Stimulated activated naive CD8-positive, alpha-beta T cell treated with anti-CD3 and anti-CD28 coated beads, Interleukin-15, amount 100 ng/mL, for 72 hours (primary cell): ENCODE measurements at regions not wholly inside any gene's neighbourhood (a gene's known extent, or its start where the extent isn't known, plus 50 kb on each side); places are given as distances from the start of the nearest gene placed in this dataset.

Experiments
- ATAC-seq: fragments of 150-1000 bp; cut with Tn5 transposase; 2 replicates; pipeline ENCODE4 v1.10.0; 2021; ENCODE audit warnings: mild to moderate bottlenecking, moderate library complexity
- DNase-seq, 2 donors: peaks; one replicate each; pipeline ENCODE4 v3.0.0; 2021 to 2022
- H3K27ac Mint-ChIP-seq, 2 donors: one replicate each; pipeline ENCODE4 v1.8.0; 2022; ENCODE audit warnings: mild to moderate bottlenecking in 2 of 2, mixed read lengths in 2 of 2, moderate library complexity in 2 of 2
- H3K27me3 Mint-ChIP-seq: one replicate; pipeline ENCODE4 v1.8.0; 2022; ENCODE audit warnings: mixed read lengths
- H3K4me1 Mint-ChIP-seq: one replicate; pipeline ENCODE4 v1.8.0; 2022; ENCODE audit warnings: mild to moderate bottlenecking, mixed read lengths
- H3K4me3 Mint-ChIP-seq, 2 donors: one replicate each; pipeline ENCODE4 v1.8.0; 2022; ENCODE audit warnings: mild to moderate bottlenecking in 2 of 2, mixed read lengths in 2 of 2, moderate library complexity in 1 of 2
- H3K9me3 Mint-ChIP-seq, 2 donors: one replicate each; pipeline ENCODE4 v1.8.0; 2022; ENCODE audit warnings: mixed read lengths in 2 of 2

DNA sequence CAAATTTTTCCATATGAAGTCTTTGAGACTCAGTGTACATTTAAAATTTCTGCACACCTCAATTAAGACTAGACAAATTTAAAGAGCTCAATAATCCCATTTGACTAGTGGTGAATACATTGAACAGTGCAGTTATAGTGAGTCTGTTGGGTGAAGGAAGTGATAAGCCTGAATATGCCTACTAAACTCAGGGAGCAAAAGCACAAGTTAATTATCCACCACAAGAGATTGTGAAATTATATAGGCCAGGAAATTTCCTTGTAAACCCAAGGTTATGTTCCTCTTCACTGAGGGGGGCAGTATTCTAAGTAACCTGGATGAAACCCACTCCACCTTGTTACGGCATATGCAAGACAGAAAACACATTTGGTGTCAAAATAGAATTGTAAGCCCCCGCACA is 612.9 kb upstream of the DAB2 start:
- ATAC-seq, result no peak
- no peak for DNase-seq
- Mint-ChIP-seq H3K9me3 (no peaks in the 10 kb centered on the region), H3K27me3 (no peaks in the 10 kb centered on the region), H3K4me1 (no peaks in the 10 kb centered on the region), H3K27ac (no peak overlapping the region), H3K4me3 (no peak overlapping the region)

DNA sequence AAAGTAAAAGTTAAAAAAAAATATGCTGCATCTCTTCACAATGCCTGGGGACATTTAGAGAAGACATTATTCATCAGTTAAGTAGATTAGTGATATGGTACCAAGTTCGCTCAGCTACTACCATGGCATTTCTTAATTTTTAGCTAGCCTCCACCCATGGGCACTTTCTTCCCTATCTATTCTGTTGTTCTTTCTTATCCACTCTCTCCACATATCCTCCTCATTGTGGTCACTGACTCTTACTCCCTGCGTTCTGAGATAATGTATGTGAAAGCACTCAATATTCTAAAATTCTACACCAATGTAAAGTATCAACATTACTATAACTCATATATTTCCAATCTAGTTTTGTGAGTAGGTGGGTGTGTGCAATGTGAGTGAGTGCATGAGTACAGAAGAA is 609.7 kb upstream of the DAB2 start:
- H3K9me3 Mint-ChIP-seq, result no peaks in the 10 kb centered on the region
- no peak for ATAC-seq
- no peak overlapping the region for H3K4me3 Mint-ChIP-seq
- H3K4me1 Mint-ChIP-seq, result no peaks in the 10 kb centered on the region
- DNase-seq, result no peak
- H3K27me3 Mint-ChIP-seq, result no peaks in the 10 kb centered on the region
- H3K27ac Mint-ChIP-seq, result no peak overlapping the region

DNA sequence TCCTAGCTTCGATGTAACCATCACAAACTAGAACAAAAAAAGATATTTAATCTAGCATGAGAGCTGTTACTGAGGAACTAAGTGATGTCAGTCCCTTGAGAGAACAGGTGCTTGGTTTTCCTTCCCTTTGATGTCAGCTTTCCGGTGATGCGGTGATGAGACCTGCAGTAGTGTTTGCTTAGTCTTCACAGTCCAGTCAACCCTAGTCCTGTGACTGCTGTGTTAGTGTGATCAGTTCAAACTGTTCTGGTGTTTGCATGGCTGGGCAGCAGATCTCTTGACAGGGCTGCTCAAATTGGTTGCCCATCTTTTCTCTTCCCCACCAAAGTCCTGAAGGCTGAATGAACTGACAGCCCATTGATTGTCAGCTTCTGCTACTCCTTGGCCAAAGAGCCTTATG is 608.6 kb upstream of the DAB2 start:
- ATAC-seq, result peak; percentile 68
- H3K27ac Mint-ChIP-seq, result no peak overlapping the region
- no peaks in the 10 kb centered on the region for H3K9me3 Mint-ChIP-seq
- H3K27me3 Mint-ChIP-seq, result no peaks in the 10 kb centered on the region
- H3K4me3 Mint-ChIP-seq, result no peak overlapping the region
- H3K4me1 Mint-ChIP-seq, result no peaks in the 10 kb centered on the region
- DNase-seq, result no peak

DNA sequence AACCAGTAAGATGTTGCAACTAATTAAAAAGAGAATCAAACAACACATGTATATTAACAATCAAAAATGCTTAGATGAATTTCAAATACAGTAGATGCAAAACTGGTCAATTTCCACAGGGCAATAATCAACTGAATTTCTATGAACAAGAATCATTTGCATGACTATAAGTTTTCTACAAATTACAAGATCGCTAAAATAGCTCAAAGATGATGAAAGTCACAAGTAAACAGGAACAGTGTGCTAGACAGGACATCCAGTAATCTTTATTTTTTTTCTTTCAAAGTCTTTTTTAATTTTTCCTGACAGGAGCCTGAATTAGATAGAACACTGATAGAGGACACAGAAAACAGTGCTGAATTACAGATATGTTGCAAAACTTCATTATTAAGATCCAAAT is 608.2 kb upstream of the DAB2 start:
- H3K4me1 Mint-ChIP-seq, result no peaks in the 10 kb centered on the region
- no peak overlapping the region for H3K4me3 Mint-ChIP-seq
- no peaks in the 10 kb centered on the region for H3K27me3 Mint-ChIP-seq
- no peak for ATAC-seq
- no peaks in the 10 kb centered on the region for H3K9me3 Mint-ChIP-seq
- no peak overlapping the region for H3K27ac Mint-ChIP-seq
- DNase-seq, result no peak

DNA sequence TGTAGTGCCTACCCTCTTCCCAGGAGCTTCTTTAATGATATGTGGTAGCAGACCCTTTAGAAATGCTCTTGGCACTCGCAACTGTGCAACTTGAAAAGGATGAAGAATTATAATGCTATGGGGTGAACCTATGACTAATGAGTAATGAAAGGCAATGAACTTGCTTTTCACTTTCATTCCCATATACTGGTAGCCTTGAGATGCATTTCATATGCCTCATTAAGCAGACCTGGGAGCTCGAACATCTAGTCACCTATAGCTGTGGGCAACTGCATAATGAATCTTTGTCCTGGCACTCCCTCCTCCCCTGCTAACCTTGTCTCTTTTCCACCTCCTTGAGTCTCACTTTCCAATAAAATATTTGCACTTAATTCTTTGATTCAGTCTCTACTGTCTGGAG is 605.9 kb upstream of the DAB2 start:
- DNase-seq (no peak), ATAC-seq (no peak)
- Mint-ChIP-seq H3K4me1 (no peaks in the 10 kb centered on the region), H3K27ac (no peak overlapping the region), H3K4me3 (no peak overlapping the region), H3K27me3 (no peaks in the 10 kb centered on the region), H3K9me3 (no peaks in the 10 kb centered on the region)

DNA sequence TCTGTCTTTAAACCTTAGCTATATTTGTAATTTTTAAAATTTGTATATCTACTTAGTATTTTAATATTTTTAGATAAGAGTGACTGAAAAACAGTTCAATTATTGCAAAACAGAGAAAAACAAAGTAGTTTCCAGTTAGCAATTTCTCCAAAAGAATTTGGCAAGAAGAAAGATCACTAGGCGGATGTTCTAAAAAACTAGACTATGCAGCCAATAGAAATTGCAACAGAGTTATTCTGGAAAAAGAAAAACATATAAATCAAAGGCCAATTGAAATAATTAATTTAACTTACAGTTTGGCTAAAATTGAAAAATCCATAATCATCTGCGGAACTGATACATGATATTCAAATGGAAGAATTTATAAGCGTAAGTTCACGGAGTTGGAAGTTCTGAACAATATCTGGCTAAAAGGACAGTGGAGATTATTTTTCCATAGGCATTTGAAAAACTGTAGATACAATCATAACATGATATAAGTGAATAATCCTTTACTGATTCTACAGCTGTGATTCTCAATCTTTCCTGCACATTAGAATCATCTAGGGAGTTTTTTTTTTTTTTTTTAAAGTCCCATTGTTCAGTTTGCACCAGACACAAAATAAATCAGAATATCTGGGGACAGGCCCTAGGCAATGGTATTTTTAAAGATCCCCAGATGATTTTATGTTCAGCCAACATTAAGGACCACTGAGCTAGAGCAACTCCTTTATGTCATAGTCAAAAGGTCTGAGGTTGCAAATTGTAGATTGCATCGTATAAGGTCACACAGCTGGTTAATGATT is 605.1 kb upstream of the DAB2 start:
- no peak overlapping the region for H3K27ac Mint-ChIP-seq
- ATAC-seq (no peak), DNase-seq (no peak)
- H3K4me3 Mint-ChIP-seq, result no peak overlapping the region
- no peaks in the 10 kb centered on the region for H3K27me3 Mint-ChIP-seq
- H3K4me1 Mint-ChIP-seq, result no peaks in the 10 kb centered on the region
- peaks cover 0 to 1% of the 10 kb centered on the region in 2 donors for H3K9me3 Mint-ChIP-seq

DNA sequence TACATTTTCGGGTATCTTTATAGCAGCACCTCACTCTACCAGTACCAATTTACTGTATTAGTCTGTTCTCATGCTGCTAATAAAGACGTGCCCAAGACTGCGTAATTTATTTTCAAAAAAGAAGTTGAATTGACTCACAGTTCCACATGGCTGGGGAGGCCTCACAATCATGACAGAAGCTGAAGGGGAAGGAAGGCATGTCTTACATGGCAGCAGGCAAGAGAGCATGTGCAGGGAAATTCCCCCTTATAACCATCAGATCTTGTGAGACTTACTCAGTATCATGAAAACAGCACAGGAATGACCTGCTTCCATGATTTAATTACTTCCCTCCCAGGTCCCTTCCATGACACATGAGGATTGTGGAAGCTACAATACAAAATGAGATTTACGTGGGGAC is 602.6 kb upstream of the DAB2 start:
- Mint-ChIP-seq H3K4me3 (no peak overlapping the region), H3K4me1 (no peaks in the 10 kb centered on the region), H3K27me3 (no peaks in the 10 kb centered on the region), H3K9me3 (peaks cover 0 to 13% of the 10 kb centered on the region in 2 donors), H3K27ac (no peak overlapping the region)
- DNase-seq, result no peak
- no peak for ATAC-seq

DNA sequence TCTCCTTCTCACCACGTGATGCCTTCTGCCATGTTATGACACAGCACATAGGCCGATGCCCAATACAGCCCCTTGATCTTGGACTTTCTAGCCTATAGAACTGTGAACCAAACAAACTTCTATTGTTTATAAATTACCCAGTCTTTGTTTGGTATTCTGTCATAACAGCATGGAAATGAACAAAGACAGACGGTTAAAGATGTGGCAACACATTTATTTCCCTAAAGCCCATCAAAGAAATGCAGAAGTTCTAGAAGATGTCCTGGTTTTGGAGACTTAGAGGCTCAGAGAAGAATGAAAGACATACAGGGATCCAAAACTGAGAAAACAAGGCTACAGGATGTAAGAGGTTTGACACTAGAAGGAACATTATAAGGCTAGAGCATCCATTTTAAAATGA is 600.8 kb upstream of the DAB2 start:
- ATAC-seq, result no peak
- no peaks in the 10 kb centered on the region for H3K4me1 Mint-ChIP-seq

DNA sequence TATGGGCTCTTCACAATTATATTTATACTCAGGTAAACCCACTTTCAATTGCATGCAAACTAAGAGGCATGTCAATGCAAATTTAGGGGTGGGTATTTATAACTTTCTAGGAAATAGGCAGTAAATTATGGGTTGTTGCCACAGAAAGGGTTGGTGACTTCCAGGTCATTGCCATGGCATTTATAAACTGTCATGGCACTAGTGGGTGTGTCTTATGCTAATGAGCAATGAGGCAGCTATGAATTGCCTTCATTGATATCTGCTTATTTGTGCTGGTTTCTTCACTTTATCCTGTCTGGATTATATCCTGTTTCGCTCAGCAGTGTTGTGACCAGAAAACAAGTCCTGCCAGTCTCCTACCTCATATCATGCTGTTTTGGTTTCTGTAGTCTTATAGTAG is 597.3 kb upstream of the DAB2 start:
- H3K27me3 Mint-ChIP-seq, result no peaks in the 10 kb centered on the region

More for the DNA sequence above, 600.8 kb upstream of the DAB2 start:
- H3K27me3 Mint-ChIP-seq, result no peaks in the 10 kb centered on the region
- peaks cover 0 to 13% of the 10 kb centered on the region in 2 donors for H3K9me3 Mint-ChIP-seq
- no peak for DNase-seq
- no peak overlapping the region for H3K27ac Mint-ChIP-seq
- H3K4me3 Mint-ChIP-seq, result no peak overlapping the region

DNA sequence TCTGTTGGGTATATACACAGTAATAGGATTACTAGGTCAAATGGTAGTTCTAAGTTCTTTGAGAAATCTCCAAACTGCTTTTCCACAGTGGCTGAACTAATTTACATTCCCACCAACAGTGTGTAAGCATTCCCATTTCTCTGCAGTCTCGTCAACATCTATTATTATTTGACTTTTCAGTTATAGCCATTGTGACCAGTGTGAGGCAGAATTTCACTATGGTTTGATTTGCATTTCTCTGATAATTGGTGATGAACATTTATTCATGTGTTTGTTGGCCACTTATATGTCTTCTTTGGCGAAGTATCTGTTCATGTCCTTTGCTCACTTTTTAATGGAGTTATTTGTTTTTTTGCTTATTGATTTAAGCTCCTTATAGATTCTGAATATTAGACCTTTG is 596.2 kb upstream of the DAB2 start:
- Mint-ChIP-seq H3K27ac (no peak overlapping the region), H3K4me3 (no peak overlapping the region), H3K9me3 (peaks cover 0 to 18% of the 10 kb centered on the region in 2 donors), H3K27me3 (no peaks in the 10 kb centered on the region), H3K4me1 (no peaks in the 10 kb centered on the region)
- no peak for DNase-seq
- no peak for ATAC-seq

More for the DNA sequence above, 597.3 kb upstream of the DAB2 start:
- Mint-ChIP-seq H3K27ac (no peak overlapping the region), H3K9me3 (peaks cover 0 to 18% of the 10 kb centered on the region in 2 donors), H3K4me1 (no peaks in the 10 kb centered on the region), H3K4me3 (no peak overlapping the region)
- ATAC-seq (no peak), DNase-seq (no peak)

DNA sequence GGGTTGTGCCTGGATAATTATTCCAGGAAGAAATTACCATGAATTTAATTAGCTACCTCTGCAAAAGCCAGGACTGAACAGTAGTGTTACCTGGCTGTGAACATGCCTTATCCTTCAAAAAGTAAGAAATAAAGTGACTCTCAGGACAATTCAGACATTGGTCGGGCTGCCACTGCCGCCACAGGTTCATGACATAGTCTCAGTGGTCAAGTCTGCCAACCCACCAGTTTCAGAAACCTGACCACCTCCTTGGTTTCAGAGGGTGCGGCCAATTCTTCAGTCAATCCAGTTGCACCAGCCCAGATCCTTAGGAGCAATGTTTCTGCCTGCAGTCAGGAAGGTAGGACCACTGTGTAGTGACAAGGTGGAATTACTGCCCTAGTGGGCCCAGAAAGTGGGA is 593.1 kb upstream of the DAB2 start:
- no peaks in the 10 kb centered on the region for H3K4me1 Mint-ChIP-seq
- no peak for DNase-seq
- no peak for ATAC-seq
- no peak overlapping the region for H3K27ac Mint-ChIP-seq
- H3K27me3 Mint-ChIP-seq, result peaks cover 8% of the 10 kb centered on the region
- H3K9me3 Mint-ChIP-seq, result peaks cover 0 to 7% of the 10 kb centered on the region in 2 donors
- no peak overlapping the region for H3K4me3 Mint-ChIP-seq

DNA sequence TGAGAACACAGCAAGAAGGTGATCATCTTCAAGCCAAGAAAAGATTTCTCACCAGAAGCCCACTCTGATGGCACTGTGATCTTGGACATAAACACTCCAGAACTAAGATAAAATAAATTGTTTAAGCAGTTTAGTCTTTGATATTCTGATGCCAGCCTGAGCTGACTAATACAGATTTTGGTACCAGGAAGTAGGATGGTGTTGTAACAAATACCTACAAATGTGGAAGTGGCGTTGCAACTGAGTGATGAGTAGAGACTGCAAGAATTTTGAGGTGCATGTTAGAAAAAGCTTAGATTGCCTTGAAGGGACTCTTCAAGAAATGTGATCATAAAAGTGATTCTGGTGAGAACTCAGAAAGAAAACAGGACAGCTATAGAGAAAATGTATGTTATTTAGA is 592.4 kb upstream of the DAB2 start:
- Mint-ChIP-seq H3K27ac (no peak overlapping the region), H3K27me3 (peaks cover 8% of the 10 kb centered on the region), H3K9me3 (peaks cover 0 to 5% of the 10 kb centered on the region in 2 donors), H3K4me1 (no peaks in the 10 kb centered on the region), H3K4me3 (no peak overlapping the region)
- ATAC-seq (no peak), DNase-seq (no peak)

DNA sequence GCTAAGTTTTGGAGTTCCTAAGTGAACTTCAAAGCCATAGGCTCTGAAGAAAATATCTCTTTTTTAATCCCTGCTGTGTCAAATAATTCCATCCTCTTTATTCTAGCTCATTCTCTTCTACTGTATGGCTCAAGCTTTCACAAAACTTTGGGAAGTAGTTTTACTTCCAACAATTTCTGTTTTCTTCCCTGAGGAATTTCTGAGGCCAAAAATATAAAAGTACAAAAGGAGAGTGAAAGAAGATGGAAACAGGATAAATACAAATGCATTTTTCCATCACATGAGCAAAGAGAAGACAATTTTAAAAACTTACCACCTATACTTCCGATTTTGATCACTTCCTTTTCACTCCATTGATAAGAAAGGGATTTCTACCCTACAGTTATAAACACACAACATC is 585.7 kb upstream of the DAB2 start:
- ATAC-seq (no peak), DNase-seq (no peak)
- Mint-ChIP-seq H3K27me3 (peaks cover 35% of the 10 kb centered on the region), H3K4me1 (no peaks in the 10 kb centered on the region), H3K4me3 (no peak overlapping the region), H3K9me3 (peaks cover 7 to 9% of the 10 kb centered on the region in 2 donors), H3K27ac (no peak overlapping the region)

DNA sequence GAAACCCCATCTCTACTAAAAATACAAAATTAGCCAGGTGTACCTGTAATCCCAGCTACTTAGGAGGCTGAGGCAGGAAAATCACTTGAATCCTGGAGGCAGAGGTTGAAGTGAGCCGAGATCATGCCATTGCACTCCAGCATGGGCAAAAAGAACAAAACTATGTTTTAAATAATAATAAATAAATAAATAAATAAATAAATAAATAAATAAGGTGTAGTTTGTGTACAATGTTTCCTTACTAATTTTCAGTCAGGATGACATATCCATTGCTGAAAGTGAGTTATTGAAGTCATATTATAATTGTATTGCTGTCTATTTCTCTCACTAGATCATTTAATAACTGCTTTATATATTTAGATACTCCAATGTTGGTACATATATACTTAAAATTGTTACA is 581.5 kb upstream of the DAB2 start:
- Mint-ChIP-seq H3K9me3 (peaks cover 7 to 9% of the 10 kb centered on the region in 2 donors), H3K4me3 (no peak overlapping the region), H3K27ac (no peak overlapping the region), H3K4me1 (no peaks in the 10 kb centered on the region), H3K27me3 (peaks cover 31% of the 10 kb centered on the region)
- DNase-seq (no peak), ATAC-seq (no peak)

DNA sequence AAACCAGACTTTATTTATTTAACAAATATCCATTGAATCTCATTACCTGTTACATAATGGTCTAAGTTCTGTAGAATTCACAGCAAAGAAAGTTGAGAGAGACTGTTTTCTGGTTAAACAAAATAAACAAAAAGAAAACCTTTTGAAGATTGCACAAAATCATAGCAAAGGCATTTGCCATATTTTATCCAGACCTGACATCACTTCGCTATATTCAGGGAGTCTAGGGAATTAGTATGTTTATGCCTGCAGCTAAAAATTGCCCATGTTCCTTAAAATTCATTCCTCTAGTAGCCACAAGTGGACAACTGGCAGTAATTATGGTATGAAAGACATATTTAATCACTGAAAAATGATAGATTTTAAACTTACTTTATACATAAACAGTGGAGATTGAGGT is 577.0 kb upstream of the DAB2 start:
- no peak overlapping the region for H3K27ac Mint-ChIP-seq
- H3K4me3 Mint-ChIP-seq, result no peak overlapping the region
- DNase-seq (no peak), ATAC-seq (no peak)
- H3K9me3 Mint-ChIP-seq, result no peaks in the 10 kb centered on the region
- peaks cover 20% of the 10 kb centered on the region for H3K27me3 Mint-ChIP-seq
- H3K4me1 Mint-ChIP-seq, result no peaks in the 10 kb centered on the region

DNA sequence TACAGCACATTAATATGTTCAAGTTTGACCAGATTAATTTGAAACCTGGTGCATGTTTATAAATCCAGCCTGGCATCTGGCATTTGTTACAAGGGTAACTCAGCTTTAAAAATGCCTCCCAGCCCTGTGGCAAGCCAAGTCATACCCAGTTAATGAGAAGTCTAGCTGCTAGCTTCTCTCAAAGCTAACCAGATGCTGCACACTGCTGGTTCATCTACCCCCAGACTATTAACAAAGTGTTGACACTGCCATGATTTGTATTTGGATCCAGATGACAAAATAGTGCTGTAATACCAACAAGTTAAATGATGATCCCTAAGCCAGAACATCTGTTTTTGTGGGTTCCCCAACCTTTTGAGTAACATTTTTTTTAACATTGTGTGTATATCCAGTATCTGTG is 573.7 kb upstream of the DAB2 start:
- Mint-ChIP-seq H3K4me1 (no peaks in the 10 kb centered on the region), H3K9me3 (no peaks in the 10 kb centered on the region), H3K4me3 (no peak overlapping the region), H3K27ac (no peak overlapping the region), H3K27me3 (peaks cover 17% of the 10 kb centered on the region)
- no peak for DNase-seq
- ATAC-seq, result no peak

DNA sequence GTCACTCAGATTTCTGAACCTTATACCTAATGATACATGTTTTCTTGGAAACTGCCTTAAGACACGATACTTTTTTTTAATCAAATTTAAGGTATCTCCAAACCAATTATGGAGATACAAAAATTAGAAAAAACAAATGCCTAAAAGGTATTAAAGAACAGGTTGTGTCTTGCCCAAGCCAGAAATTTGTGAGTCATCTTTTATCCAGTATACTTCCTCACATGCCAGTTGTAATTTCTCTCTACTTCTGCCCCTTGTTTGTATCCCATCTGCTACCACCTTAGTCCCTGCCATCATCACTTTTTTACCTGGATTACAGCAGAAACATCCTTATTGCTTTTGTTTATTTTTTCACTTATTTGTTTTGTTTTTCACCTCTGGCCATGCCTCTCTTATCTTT is 571.2 kb upstream of the DAB2 start:
- DNase-seq, result no peak
- H3K4me1 Mint-ChIP-seq, result no peaks in the 10 kb centered on the region

More for the DNA sequence above, 571.2 kb upstream of the DAB2 start:
- H3K27me3 Mint-ChIP-seq, result peaks cover 17% of the 10 kb centered on the region
- no peak for ATAC-seq
- H3K9me3 Mint-ChIP-seq, result no peaks in the 10 kb centered on the region
- H3K4me3 Mint-ChIP-seq, result no peak overlapping the region
- H3K27ac Mint-ChIP-seq, result peak overlapping the region in 1 of 2 donors; percentile 47
